GM20000 (cell line): ENCODE measurements at regions not wholly inside any gene's neighbourhood (a gene's known extent, or its start where the extent isn't known, plus 50 kb on each side); places are given as distances from the start of the nearest gene placed in this dataset.
"Not testable (repeated sequence)": the region's sequence is repeated elsewhere in the genome, so short reads cannot be mapped to it uniquely, and the experiment has no call there.

Experiments
- DNase-seq: peaks from one replicate; pipeline ENCODE4 v3.0.0; 2012; ENCODE audit warnings: low spot score
- TF ChIP-seq, protein P1 (sequence below): IDR thresholded peaks from 2 replicates; pipeline ENCODE4 v1.5.1; 2012; ENCODE audit warnings: mild to moderate bottlenecking, control low read depth; ENCODE audit errors: extremely low read depth, missing control alignments

DNA sequence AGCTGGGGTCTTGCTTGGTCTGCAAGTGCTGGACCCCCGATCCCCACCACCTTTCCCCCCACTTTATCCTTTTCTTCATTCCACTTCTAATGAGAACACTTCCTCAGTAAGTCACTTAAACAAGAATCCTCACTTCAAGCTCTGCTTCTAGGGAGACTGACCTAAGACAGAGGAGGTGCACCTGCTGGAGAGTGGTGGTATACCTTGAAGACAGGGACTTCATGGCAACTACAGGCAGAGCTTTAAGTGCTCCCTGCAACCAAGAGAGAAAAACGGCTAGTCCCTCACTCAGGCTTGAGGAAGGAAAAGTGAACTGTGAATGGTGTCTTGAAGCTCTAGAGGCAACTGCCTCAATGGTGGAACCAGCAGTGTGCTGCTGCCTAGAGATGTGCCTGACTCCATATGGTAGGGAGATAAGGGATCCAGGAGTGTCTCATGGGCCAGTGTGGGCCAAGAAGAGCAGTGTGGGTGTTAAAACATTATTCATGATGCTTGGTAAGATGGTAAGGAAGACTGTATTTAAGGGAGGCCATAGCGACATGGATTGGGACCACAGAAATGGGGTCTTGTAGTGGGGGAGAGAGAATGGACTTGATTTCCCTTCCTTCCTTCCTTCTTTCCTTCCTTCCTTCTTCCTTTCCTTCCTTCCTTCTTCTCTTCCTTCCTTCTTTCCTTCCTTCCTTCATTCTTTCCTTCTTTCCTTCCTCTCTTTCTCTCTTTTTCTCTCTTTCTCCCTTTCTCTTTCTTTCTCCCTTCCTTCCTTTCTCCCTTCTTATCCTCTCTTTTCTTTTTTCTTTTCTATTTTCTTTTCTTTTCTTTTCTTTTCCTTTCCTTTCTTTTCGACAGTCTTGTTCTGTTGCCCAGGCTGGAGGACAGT, 96.2 kb upstream of the NAP1L1 start:
- no peak for DNase-seq
- TF ChIP-seq, protein P1, sequence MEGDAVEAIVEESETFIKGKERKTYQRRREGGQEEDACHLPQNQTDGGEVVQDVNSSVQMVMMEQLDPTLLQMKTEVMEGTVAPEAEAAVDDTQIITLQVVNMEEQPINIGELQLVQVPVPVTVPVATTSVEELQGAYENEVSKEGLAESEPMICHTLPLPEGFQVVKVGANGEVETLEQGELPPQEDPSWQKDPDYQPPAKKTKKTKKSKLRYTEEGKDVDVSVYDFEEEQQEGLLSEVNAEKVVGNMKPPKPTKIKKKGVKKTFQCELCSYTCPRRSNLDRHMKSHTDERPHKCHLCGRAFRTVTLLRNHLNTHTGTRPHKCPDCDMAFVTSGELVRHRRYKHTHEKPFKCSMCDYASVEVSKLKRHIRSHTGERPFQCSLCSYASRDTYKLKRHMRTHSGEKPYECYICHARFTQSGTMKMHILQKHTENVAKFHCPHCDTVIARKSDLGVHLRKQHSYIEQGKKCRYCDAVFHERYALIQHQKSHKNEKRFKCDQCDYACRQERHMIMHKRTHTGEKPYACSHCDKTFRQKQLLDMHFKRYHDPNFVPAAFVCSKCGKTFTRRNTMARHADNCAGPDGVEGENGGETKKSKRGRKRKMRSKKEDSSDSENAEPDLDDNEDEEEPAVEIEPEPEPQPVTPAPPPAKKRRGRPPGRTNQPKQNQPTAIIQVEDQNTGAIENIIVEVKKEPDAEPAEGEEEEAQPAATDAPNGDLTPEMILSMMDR: no peak

DNA sequence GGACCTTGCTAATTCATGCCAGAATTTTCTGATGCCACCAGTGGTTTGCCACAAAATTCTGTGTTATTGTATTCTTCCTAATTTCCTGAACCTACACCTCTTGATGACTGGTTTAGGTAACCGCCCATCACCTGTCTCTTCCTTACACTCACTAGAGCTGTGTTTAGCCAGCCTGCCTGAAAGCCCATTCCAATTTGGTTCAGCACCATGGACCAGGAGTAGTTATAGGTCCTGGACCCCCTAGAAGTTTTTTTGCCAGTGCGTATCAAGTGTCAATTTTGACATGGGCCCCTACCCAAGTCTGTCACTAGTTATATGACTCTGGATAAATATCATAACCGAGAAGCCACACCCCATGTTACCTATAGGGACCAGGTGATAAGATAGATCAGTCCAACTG, 94.0 kb upstream of the NAP1L1 start:
- DNase-seq: no peak
- TF ChIP-seq, protein P1: no peak

DNA sequence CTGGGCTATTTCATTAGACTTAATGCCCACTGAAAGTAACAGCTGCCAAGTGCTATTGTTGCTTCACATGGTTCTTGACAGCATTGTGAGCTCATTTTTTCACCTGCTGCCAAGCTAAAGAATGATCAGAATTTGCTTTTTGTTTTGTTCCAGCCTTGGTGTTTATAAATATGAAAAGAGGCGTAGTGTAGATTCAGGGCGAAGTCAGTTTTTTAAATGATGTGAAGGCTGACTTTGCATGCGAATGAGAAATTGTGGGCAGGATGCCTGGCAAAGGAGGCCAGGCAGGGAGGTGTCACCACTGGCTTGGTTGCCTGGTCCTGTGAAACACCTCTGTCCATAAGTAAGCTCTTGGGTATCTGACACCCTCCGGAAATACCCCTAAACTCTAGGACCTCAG, 93.3 kb upstream of the NAP1L1 start:
- TF ChIP-seq, protein P1: no peak
- no peak for DNase-seq

DNA sequence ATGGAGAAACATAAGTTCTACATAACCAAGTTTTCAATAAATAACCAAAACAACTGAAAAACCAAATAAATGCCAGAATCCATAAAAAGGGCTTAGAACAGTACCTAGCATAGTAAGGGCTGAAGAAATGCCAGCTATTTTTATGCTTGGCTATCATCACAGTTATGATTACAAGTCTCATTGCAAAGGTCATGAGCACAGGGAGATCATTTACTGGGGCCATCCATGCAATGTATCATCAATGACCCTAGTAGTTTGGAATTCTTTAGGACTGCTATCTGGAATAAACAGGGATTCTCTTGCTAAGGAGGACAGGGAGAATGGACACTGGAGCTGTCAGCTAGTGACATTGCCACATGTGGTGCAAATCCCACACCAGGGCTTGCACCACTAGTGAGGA, 92.5 kb upstream of the NAP1L1 start:
- TF ChIP-seq, protein P1: no peak
- DNase-seq: no peak

DNA sequence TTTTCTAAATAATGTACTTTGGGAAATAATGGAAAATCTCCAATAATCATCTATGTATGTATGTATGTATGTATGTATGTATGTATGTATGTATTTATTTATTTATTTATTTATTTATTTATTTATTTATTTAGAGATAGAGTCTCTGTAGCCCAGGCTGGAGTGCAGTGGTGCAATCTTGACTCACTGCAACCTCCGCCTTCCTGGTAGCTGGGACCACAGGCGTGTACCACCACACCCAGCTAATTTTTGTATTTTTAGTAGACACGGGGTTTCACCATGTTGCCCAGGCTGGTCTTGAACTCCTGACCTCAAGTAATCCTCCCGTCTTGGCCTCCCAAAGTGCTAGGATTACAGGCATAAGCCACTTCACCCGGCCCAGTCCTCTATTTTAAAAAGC, 91.5 kb upstream of the NAP1L1 start:
- DNase-seq: not testable (repeated sequence)

DNA sequence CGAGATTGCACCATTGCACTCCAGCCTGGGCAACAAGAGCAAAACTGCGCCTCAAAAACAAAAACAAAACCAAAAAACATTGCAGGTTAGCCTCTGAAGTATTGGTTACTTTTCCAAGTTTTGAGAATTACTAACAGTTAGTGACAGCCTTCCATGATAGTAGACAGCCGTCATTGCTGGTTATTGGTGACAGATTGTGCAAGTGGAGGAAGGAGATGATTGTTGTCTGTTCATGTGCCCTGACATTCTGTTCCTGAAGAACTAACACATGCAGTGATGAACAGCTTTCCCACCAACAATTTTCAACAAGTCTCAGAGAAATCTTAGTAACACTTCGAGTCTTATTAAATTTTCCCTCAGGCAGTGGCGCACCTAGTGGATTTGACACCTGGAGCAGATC, 89.3 kb upstream of the NAP1L1 start:
- TF ChIP-seq, protein P1: no peak
- no peak for DNase-seq

DNA sequence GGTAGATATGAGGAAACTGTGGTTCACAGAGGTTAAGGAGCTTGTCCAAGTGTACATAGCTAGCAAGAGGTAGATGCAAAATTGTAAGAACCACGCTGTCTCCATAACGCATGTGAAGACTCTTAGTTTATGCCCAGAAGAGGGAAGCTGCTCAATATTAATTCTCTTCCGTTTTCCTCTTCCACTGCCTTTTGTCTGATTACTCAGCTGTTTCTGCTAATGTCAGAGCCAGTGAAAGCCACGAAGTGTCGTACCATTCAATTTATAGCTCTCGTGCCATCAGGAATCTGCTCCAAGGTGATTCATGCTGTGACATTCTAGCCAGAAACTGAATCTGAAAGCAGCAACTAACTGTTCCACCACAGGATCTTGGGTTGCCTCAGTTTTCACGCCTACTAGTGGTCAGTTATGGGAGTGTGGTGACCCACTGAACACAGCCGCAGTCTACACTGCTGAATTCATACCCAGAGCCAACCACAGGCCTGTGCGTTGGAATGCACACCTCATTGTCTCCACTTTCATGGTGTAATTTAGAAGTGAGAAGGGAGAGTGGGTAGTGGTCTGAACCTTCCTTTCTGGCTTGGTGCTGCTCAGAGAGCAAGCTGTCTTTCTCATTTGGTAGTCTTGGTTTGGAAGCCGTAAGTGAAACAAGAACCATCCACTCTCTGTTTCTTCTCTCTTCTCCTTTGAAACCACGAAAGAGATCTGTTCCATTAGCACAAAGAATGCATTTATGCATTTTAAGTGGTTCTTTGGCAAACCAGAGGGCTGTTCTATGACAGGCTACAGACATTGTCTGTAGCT, 74.2 kb upstream of the NAP1L1 start:
- DNase-seq: peak; percentile 68
- TF ChIP-seq, protein P1: peak; percentile 54
